ENCODE measurements at regions not wholly inside any gene's neighbourhood (a gene's known extent, or its start where the extent isn't known, plus 50 kb on each side); places are given as distances from the start of the nearest gene placed in this dataset.

DNA sequence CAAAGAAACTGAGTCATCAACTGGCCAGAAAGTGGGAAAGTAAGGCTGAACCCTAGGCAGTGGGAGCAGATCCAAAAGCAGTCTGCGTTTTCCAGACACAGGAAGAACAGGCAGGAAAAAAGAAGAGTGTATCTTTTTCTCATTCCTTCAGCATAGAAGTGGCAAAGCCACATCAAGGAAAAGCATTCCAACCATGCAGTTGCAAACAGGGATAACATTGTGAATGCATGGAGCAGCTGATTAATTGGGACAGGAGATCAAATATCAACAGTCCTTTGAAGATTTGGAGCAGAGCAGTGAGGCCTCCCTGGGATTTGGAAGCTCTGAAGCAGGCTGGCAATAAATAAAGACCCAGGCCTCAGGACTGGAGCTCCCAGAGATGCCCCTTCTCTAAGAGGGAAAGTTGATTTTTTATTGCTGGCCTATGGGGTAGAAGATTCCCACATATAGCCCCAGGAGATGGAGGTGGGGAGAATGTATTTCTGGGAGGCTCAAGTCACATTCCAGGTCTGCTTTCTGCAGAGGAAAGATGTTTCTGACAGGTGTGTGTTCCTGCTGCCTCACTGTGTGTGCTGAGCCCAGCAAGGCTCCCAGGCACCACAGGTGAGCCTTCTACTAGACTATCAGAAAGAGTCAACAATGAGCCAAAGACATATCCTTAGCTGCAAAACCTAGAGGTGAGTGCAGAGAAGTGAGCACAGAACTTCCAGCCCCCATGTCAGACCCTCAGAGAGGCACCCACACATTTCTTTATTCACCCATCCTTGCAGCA, 222.5 kb downstream of the RAB28 start:
- Histone ChIP-seq H3K4me2 (no peak overlapping the region), H3K4me1 (no peaks in the 10 kb centered on the region), H3K27ac (no peak overlapping the region), H3K4me3 (no peak overlapping the region), H3K9me3 (no peaks in the 10 kb centered on the region)
- POLR2A ChIA-PET, result no interaction called here
- TF ChIP-seq ZFP36 (IDR thresholded peaks at IDR 0.05; ENCODE audit: borderline replicate concordance, partially characterized antibody), result no peak
- no peak for TF ChIP-seq HOXB5 (CRISPR knock-in tag; IDR thresholded peaks at IDR 0.05)
- no peak for TF ChIP-seq KDM5A (IDR thresholded peaks at IDR 0.05)
- TF ChIP-seq, protein P1, sequence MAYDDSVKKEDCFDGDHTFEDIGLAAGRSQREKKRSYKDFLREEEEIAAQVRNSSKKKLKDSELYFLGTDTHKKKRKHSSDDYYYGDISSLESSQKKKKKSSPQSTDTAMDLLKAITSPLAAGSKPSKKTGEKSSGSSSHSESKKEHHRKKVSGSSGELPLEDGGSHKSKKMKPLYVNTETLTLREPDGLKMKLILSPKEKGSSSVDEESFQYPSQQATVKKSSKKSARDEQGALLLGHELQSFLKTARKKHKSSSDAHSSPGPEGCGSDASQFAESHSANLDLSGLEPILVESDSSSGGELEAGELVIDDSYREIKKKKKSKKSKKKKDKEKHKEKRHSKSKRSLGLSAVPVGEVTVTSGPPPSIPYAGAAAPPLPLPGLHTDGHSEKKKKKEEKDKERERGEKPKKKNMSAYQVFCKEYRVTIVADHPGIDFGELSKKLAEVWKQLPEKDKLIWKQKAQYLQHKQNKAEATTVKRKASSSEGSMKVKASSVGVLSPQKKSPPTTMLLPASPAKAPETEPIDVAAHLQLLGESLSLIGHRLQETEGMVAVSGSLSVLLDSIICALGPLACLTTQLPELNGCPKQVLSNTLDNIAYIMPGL (CRISPR knock-in tag; IDR thresholded peaks at IDR 0.05; ENCODE audit: borderline replicate concordance), result no peak
- TF ChIP-seq CBX8 (IDR thresholded peaks at IDR 0.05), result no peak
- TF ChIP-seq HDAC2 (IDR thresholded peaks at IDR 0.05), result no peak
- no peak for TF ChIP-seq SMC3 (IDR thresholded peaks at IDR 0.05)
- TF ChIP-seq TFCP2L1 (CRISPR knock-in tag; IDR thresholded peaks at IDR 0.05), result no peak
- TF ChIP-seq CBX2 (IDR thresholded peaks at IDR 0.05; ENCODE audit: borderline replicate concordance, low read depth), result no peak
- no peak for TF ChIP-seq HEYL (CRISPR knock-in tag; IDR thresholded peaks at IDR 0.05)
- TF ChIP-seq GATA3 (IDR thresholded peaks at IDR 0.05; ENCODE audit: borderline replicate concordance), result no peak
- no peak for TF ChIP-seq JUNB (IDR thresholded peaks at IDR 0.05)
- TF ChIP-seq SREBF2 (IDR thresholded peaks at IDR 0.05), result no peak
- no peak for TF ChIP-seq FOXS1 (CRISPR knock-in tag; IDR thresholded peaks at IDR 0.05)
- TF ChIP-seq, protein P2, sequence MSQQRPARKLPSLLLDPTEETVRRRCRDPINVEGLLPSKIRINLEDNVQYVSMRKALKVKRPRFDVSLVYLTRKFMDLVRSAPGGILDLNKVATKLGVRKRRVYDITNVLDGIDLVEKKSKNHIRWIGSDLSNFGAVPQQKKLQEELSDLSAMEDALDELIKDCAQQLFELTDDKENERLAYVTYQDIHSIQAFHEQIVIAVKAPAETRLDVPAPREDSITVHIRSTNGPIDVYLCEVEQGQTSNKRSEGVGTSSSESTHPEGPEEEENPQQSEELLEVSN (IDR thresholded peaks at IDR 0.05; ENCODE audit: borderline replicate concordance, low read depth), result no peak
- TF ChIP-seq RFX5 (IDR thresholded peaks at IDR 0.05), result no peak
- 26% methylated on average over 1 of the region's 1 CpG for WGBS (ENCODE audit: missing lambda C conversion rate)
- CTCF ChIA-PET, result no interaction called here
- no peak for ATAC-seq
- no peak for DNase-seq (ENCODE audit: low read depth in 1 of 2, low spot score in 1 of 2)
- no peak for FAIRE-seq

DNA sequence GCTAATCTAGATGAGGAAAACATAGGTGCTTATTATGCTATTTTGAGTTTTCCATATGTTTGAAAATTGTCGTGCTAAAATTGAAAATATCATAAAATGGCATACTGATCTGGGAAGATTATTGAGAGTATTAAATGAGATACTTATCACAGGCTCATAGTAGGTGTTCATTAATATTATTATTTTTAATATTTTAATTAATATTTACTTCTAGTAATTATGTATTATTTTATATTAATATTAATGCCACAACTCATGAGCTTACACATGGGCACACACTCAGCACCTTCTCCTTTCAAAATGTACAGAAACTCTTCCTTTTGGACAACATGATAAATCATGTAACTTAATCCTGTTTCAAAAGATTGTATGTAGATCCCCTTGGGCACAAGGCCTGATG, 223.6 kb downstream of the RAB28 start:
- WGBS (ENCODE audit: missing lambda C conversion rate), result 26% methylated on average over 1 of the region's 1 CpG
- POLR2A ChIA-PET, result no interaction called here
- H3K4me1 ChIP-seq, result no peaks in the 10 kb centered on the region
- no peak for FAIRE-seq
- CTCF ChIA-PET, result no interaction called here
- H3K9me3 ChIP-seq, result no peaks in the 10 kb centered on the region
- no peak for TF ChIP-seq SREBF2 (IDR thresholded peaks at IDR 0.05)
- no peak for TF ChIP-seq HOXB5 (CRISPR knock-in tag; IDR thresholded peaks at IDR 0.05)
- H3K27ac ChIP-seq, result no peak overlapping the region
- no peak overlapping the region for H3K4me2 ChIP-seq
- DNase-seq (ENCODE audit: low read depth in 1 of 2, low spot score in 1 of 2), result no peak
- no peak for ATAC-seq
- no peak overlapping the region for H3K4me3 ChIP-seq

DNA sequence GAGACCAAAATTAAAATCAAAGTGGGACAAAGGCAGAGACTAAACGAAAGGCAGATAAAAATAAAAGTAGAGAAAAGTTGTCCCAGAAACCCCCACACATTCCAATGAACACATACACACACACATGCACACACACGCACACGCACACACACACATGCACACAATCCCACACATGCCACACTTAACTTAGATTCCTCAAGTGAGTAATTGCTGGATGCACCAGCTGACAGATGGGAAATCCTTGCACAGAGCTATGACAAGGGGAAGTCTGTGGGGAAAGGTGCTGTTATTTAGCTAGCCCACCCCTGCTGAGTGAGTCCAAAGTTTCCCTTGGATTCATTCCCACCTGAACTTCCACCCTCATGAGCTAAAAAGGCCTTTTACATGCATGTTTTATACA, 233.9 kb downstream of the RAB28 start:
- FAIRE-seq, result no peak
- no peak for TF ChIP-seq HOXA7 (CRISPR knock-in tag; IDR thresholded peaks at IDR 0.05)
- TF ChIP-seq SMC3 (IDR thresholded peaks at IDR 0.05), result no peak
- TF ChIP-seq, protein P2 (IDR thresholded peaks at IDR 0.05; ENCODE audit: borderline replicate concordance, low read depth), result no peak
- TF ChIP-seq, protein P3, sequence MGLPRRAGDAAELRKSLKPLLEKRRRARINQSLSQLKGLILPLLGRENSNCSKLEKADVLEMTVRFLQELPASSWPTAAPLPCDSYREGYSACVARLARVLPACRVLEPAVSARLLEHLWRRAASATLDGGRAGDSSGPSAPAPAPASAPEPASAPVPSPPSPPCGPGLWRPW (IDR thresholded peaks at IDR 0.05), result no peak
- no peak for TF ChIP-seq HEYL (CRISPR knock-in tag; IDR thresholded peaks at IDR 0.05)
- TF ChIP-seq, protein P4, sequence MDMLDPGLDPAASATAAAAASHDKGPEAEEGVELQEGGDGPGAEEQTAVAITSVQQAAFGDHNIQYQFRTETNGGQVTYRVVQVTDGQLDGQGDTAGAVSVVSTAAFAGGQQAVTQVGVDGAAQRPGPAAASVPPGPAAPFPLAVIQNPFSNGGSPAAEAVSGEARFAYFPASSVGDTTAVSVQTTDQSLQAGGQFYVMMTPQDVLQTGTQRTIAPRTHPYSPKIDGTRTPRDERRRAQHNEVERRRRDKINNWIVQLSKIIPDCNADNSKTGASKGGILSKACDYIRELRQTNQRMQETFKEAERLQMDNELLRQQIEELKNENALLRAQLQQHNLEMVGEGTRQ (IDR thresholded peaks at IDR 0.05), result no peak
- TF ChIP-seq MAFK (IDR thresholded peaks at IDR 0.05; ENCODE audit: partially characterized antibody), result no peak
- TF ChIP-seq KDM5A (IDR thresholded peaks at IDR 0.05), result no peak
- no peak for TF ChIP-seq PHF8 (IDR thresholded peaks at IDR 0.05; ENCODE audit: borderline replicate concordance, low read depth)
- no peak overlapping the region for H3K4me3 ChIP-seq
- no peak overlapping the region for H3K27ac ChIP-seq
- no peaks in the 10 kb centered on the region for H3K4me1 ChIP-seq
- ATAC-seq, result no peak
- no peak for DNase-seq (ENCODE audit: low read depth in 1 of 2, low spot score in 1 of 2)
- ChIA-PET POLR2A (no interaction called here), CTCF (interaction anchor here (1.0 kb wide), 1 partner anchor 398 kb away, joined by 3 read pairs; no protein-coding TSS in a partner anchor)
- H3K9me3 ChIP-seq, result no peaks in the 10 kb centered on the region
- WGBS (ENCODE audit: missing lambda C conversion rate), result 22% methylated on average over 3 of the region's 3 CpGs
- H3K4me2 ChIP-seq, result no peak overlapping the region
